Testis (tissue), 2 donors: ENCODE measurements at regions not wholly inside any gene's neighbourhood (a gene's known extent, or its start where the extent isn't known, plus 50 kb on each side); places are given as distances from the start of the nearest gene placed in this dataset.

Experiments used
- CTCF ChIP-seq, 3 experiments: fragments of 450-650 bp in 2 of 3; fragments of 200-600 bp in 1 of 3; sonication (generic) in 1 of 3; IDR thresholded peaks; one replicate each; pipeline ENCODE4 v1.5.1; 2016 to 2019; ENCODE audit warnings: antibody characterized with exemption in 3 of 3, mild to moderate bottlenecking in 2 of 3, moderate library complexity in 1 of 3
- POLR2A ChIP-seq: fragments of 450-650 bp; IDR thresholded peaks from one replicate; pipeline ENCODE4 v1.6.1; 2017; ENCODE audit warnings: antibody characterized with exemption, mild to moderate bottlenecking, moderate library complexity

- TF ChIP-seq CTCF (IDR thresholded peaks at IDR 0.05): no peak
- no peak for TF ChIP-seq POLR2A
These were observed 215.0 kb upstream of the USP15 start for GRCh38 chr12:62045211-62045610.
